ENCODE measurements at regions not wholly inside any gene's neighbourhood (a gene's known extent, or its start where the extent isn't known, plus 50 kb on each side); places are given as distances from the start of the nearest gene placed in this dataset.

GRCh38 chr2:238563551-238563950 lies 136.8 kb downstream of the ASB1 start:
- no peak for DNase-seq

- DNase-seq: no peak
Measured at GRCh38 chr2:238564286-238564920, 137.7 kb downstream of the ASB1 start.

- no peak for DNase-seq
Measured at GRCh38 chr2:238565031-238565430, 138.3 kb downstream of the ASB1 start.

GRCh38 chr2:238566001-238566645 lies 139.4 kb downstream of the ASB1 start:
- no peak for DNase-seq

GRCh38 chr2:238567067-238567855 lies 140.5 kb downstream of the ASB1 start:
- DNase-seq: no peak

- DNase-seq: no peak
Measured at GRCh38 chr2:238567996-238568395, 141.3 kb downstream of the ASB1 start.

- DNase-seq: no peak
Measured at GRCh38 chr2:238568455-238569440, 142.0 kb downstream of the ASB1 start.

- no peak for DNase-seq
Measured at GRCh38 chr2:238569507-238570195, 142.9 kb downstream of the ASB1 start.

- no peak for DNase-seq
Measured at GRCh38 chr2:238570391-238570790, 143.7 kb downstream of the ASB1 start.

- DNase-seq: no peak
Measured at GRCh38 chr2:238570926-238571325, 144.2 kb downstream of the ASB1 start.

- no peak for DNase-seq
Measured at GRCh38 chr2:238571661-238572372, 145.1 kb downstream of the ASB1 start.

GRCh38 chr2:238573065-238573778 lies 146.5 kb downstream of the ASB1 start:
- DNase-seq: no peak

GRCh38 chr2:238573916-238574315 lies 147.2 kb downstream of the ASB1 start:
- DNase-seq: no peak

- DNase-seq: no peak
Measured at GRCh38 chr2:238574490-238575271, 148.0 kb downstream of the ASB1 start.

GRCh38 chr2:238576674-238577073 lies 149.9 kb downstream of the ASB1 start:
- DNase-seq: no peak

- no peak for DNase-seq
Measured at GRCh38 chr2:238578256-238578655, 151.5 kb downstream of the ASB1 start.

- DNase-seq: no peak
Measured at GRCh38 chr2:238580486-238580885, 153.8 kb downstream of the ASB1 start.

- DNase-seq: no peak
Measured at GRCh38 chr2:238581126-238581525, 154.4 kb downstream of the ASB1 start.

GRCh38 chr2:238582159-238582558 lies 155.4 kb downstream of the ASB1 start:
- no peak for DNase-seq

GRCh38 chr2:238584617-238585016 lies 157.9 kb downstream of the ASB1 start:
- no peak for DNase-seq
